ENCODE measurements at regions not wholly inside any gene's neighbourhood (a gene's known extent, or its start where the extent isn't known, plus 50 kb on each side); places are given as distances from the start of the nearest gene placed in this dataset.

- Histone ChIP-seq H3K36me3 (ENCODE audit: control insufficient read depth in 2 of 2, insufficient read depth in 2 of 2, low read length in 2 of 2) (no peaks in the 10 kb centered on the region), H3K4me3 (ENCODE audit: low read length in 2 of 2) (no peak overlapping the region), H3K27ac (ENCODE audit: low read depth in 2 of 2, low read length in 2 of 2) (no peak overlapping the region), H3K4me1 (ENCODE audit: control insufficient read depth in 2 of 2, insufficient read depth in 2 of 2, low read length in 2 of 2) (no peaks in the 10 kb centered on the region), H3K9ac (ENCODE audit: low read depth in 1 of 2, low read length in 2 of 2) (no peak overlapping the region), H3K9me3 (ENCODE audit: control insufficient read depth in 2 of 2, low read length in 2 of 2) (no peaks in the 10 kb centered on the region), H3K27me3 (ENCODE audit: control insufficient read depth in 2 of 2, insufficient read depth in 2 of 2, low read length in 2 of 2) (no peaks in the 10 kb centered on the region)
These were observed 251.2 kb upstream of the SPRY2 start for GRCh38 chr13:80591976-80592740.

GRCh38 chr13:80590551-80590950 lies 249.6 kb upstream of the SPRY2 start:
- no peaks in the 10 kb centered on the region for H3K9me3 ChIP-seq (ENCODE audit: control insufficient read depth in 2 of 2, low read length in 2 of 2)
- no peaks in the 10 kb centered on the region for H3K4me1 ChIP-seq (ENCODE audit: control insufficient read depth in 2 of 2, insufficient read depth in 2 of 2, low read length in 2 of 2)
- H3K27me3 ChIP-seq (ENCODE audit: control insufficient read depth in 2 of 2, insufficient read depth in 2 of 2, low read length in 2 of 2), result no peaks in the 10 kb centered on the region
- H3K36me3 ChIP-seq (ENCODE audit: control insufficient read depth in 2 of 2, insufficient read depth in 2 of 2, low read length in 2 of 2), result no peaks in the 10 kb centered on the region
- no peak overlapping the region for H3K27ac ChIP-seq (ENCODE audit: low read depth in 2 of 2, low read length in 2 of 2)
- H3K9ac ChIP-seq (ENCODE audit: low read depth in 1 of 2, low read length in 2 of 2), result no peak overlapping the region
- H3K4me3 ChIP-seq (ENCODE audit: low read length in 2 of 2), result no peak overlapping the region

- Histone ChIP-seq H3K9me3 (ENCODE audit: control insufficient read depth in 2 of 2, low read length in 2 of 2) (no peaks in the 10 kb centered on the region), H3K27me3 (ENCODE audit: control insufficient read depth in 2 of 2, insufficient read depth in 2 of 2, low read length in 2 of 2) (no peaks in the 10 kb centered on the region), H3K4me1 (ENCODE audit: control insufficient read depth in 2 of 2, insufficient read depth in 2 of 2, low read length in 2 of 2) (no peaks in the 10 kb centered on the region), H3K9ac (ENCODE audit: low read depth in 1 of 2, low read length in 2 of 2) (no peak overlapping the region), H3K4me3 (ENCODE audit: low read length in 2 of 2) (no peak overlapping the region), H3K27ac (ENCODE audit: low read depth in 2 of 2, low read length in 2 of 2) (no peak overlapping the region), H3K36me3 (ENCODE audit: control insufficient read depth in 2 of 2, insufficient read depth in 2 of 2, low read length in 2 of 2) (no peaks in the 10 kb centered on the region)
These were observed 245.4 kb upstream of the SPRY2 start for GRCh38 chr13:80586356-80586755.

- Histone ChIP-seq H3K27ac (ENCODE audit: low read depth in 2 of 2, low read length in 2 of 2) (no peak overlapping the region), H3K36me3 (ENCODE audit: control insufficient read depth in 2 of 2, insufficient read depth in 2 of 2, low read length in 2 of 2) (no peaks in the 10 kb centered on the region), H3K27me3 (ENCODE audit: control insufficient read depth in 2 of 2, insufficient read depth in 2 of 2, low read length in 2 of 2) (no peaks in the 10 kb centered on the region), H3K9ac (ENCODE audit: low read depth in 1 of 2, low read length in 2 of 2) (no peak overlapping the region), H3K9me3 (ENCODE audit: control insufficient read depth in 2 of 2, low read length in 2 of 2) (no peaks in the 10 kb centered on the region), H3K4me1 (ENCODE audit: control insufficient read depth in 2 of 2, insufficient read depth in 2 of 2, low read length in 2 of 2) (no peaks in the 10 kb centered on the region), H3K4me3 (ENCODE audit: low read length in 2 of 2) (no peak overlapping the region)
These were observed 244.6 kb upstream of the SPRY2 start for GRCh38 chr13:80585531-80585930.

- Histone ChIP-seq H3K36me3 (ENCODE audit: control insufficient read depth in 2 of 2, insufficient read depth in 2 of 2, low read length in 2 of 2) (no peaks in the 10 kb centered on the region), H3K9ac (ENCODE audit: low read depth in 1 of 2, low read length in 2 of 2) (no peak overlapping the region), H3K9me3 (ENCODE audit: control insufficient read depth in 2 of 2, low read length in 2 of 2) (no peaks in the 10 kb centered on the region), H3K4me3 (ENCODE audit: low read length in 2 of 2) (no peak overlapping the region), H3K4me1 (ENCODE audit: control insufficient read depth in 2 of 2, insufficient read depth in 2 of 2, low read length in 2 of 2) (no peaks in the 10 kb centered on the region), H3K27ac (ENCODE audit: low read depth in 2 of 2, low read length in 2 of 2) (no peak overlapping the region), H3K27me3 (ENCODE audit: control insufficient read depth in 2 of 2, insufficient read depth in 2 of 2, low read length in 2 of 2) (no peaks in the 10 kb centered on the region)
These were observed 243.9 kb upstream of the SPRY2 start for GRCh38 chr13:80584785-80585184.

- H3K36me3 ChIP-seq (ENCODE audit: control insufficient read depth in 2 of 2, insufficient read depth in 2 of 2, low read length in 2 of 2), result no peaks in the 10 kb centered on the region
- no peaks in the 10 kb centered on the region for H3K4me1 ChIP-seq (ENCODE audit: control insufficient read depth in 2 of 2, insufficient read depth in 2 of 2, low read length in 2 of 2)
- no peak overlapping the region for H3K9ac ChIP-seq (ENCODE audit: low read depth in 1 of 2, low read length in 2 of 2)
- H3K9me3 ChIP-seq (ENCODE audit: control insufficient read depth in 2 of 2, low read length in 2 of 2), result no peaks in the 10 kb centered on the region
- H3K27me3 ChIP-seq (ENCODE audit: control insufficient read depth in 2 of 2, insufficient read depth in 2 of 2, low read length in 2 of 2), result no peaks in the 10 kb centered on the region
- no peak overlapping the region for H3K4me3 ChIP-seq (ENCODE audit: low read length in 2 of 2)
- H3K27ac ChIP-seq (ENCODE audit: low read depth in 2 of 2, low read length in 2 of 2), result no peak overlapping the region
These were observed 243.4 kb upstream of the SPRY2 start for GRCh38 chr13:80584306-80584705.

- H3K4me3 ChIP-seq (ENCODE audit: low read length in 2 of 2), result no peak overlapping the region
These were observed 237.2 kb upstream of the SPRY2 start for GRCh38 chr13:80577926-80578670.

GRCh38 chr13:80577285-80577684 lies 236.4 kb upstream of the SPRY2 start:
- no peak overlapping the region for H3K9ac ChIP-seq (ENCODE audit: low read depth in 1 of 2, low read length in 2 of 2)
- no peak overlapping the region for H3K4me3 ChIP-seq (ENCODE audit: low read length in 2 of 2)
- no peaks in the 10 kb centered on the region for H3K36me3 ChIP-seq (ENCODE audit: control insufficient read depth in 2 of 2, insufficient read depth in 2 of 2, low read length in 2 of 2)
- no peak overlapping the region for H3K27ac ChIP-seq (ENCODE audit: low read depth in 2 of 2, low read length in 2 of 2)
- no peaks in the 10 kb centered on the region for H3K4me1 ChIP-seq (ENCODE audit: control insufficient read depth in 2 of 2, insufficient read depth in 2 of 2, low read length in 2 of 2)
- no peaks in the 10 kb centered on the region for H3K27me3 ChIP-seq (ENCODE audit: control insufficient read depth in 2 of 2, insufficient read depth in 2 of 2, low read length in 2 of 2)
- H3K9me3 ChIP-seq (ENCODE audit: control insufficient read depth in 2 of 2, low read length in 2 of 2), result no peaks in the 10 kb centered on the region

More at GRCh38 chr13:80577926-80578670, 237.2 kb upstream of the SPRY2 start:
- H3K4me1 ChIP-seq (ENCODE audit: control insufficient read depth in 2 of 2, insufficient read depth in 2 of 2, low read length in 2 of 2), result no peaks in the 10 kb centered on the region
- no peak overlapping the region for H3K27ac ChIP-seq (ENCODE audit: low read depth in 2 of 2, low read length in 2 of 2)
- no peaks in the 10 kb centered on the region for H3K36me3 ChIP-seq (ENCODE audit: control insufficient read depth in 2 of 2, insufficient read depth in 2 of 2, low read length in 2 of 2)
- H3K9ac ChIP-seq (ENCODE audit: low read depth in 1 of 2, low read length in 2 of 2), result no peak overlapping the region
- no peaks in the 10 kb centered on the region for H3K27me3 ChIP-seq (ENCODE audit: control insufficient read depth in 2 of 2, insufficient read depth in 2 of 2, low read length in 2 of 2)
- no peaks in the 10 kb centered on the region for H3K9me3 ChIP-seq (ENCODE audit: control insufficient read depth in 2 of 2, low read length in 2 of 2)

- H3K27ac ChIP-seq (ENCODE audit: low read depth in 2 of 2, low read length in 2 of 2), result no peak overlapping the region
- H3K4me1 ChIP-seq (ENCODE audit: control insufficient read depth in 2 of 2, insufficient read depth in 2 of 2, low read length in 2 of 2), result no peaks in the 10 kb centered on the region
- no peaks in the 10 kb centered on the region for H3K36me3 ChIP-seq (ENCODE audit: control insufficient read depth in 2 of 2, insufficient read depth in 2 of 2, low read length in 2 of 2)
- H3K4me3 ChIP-seq (ENCODE audit: low read length in 2 of 2), result no peak overlapping the region
- no peak overlapping the region for H3K9ac ChIP-seq (ENCODE audit: low read depth in 1 of 2, low read length in 2 of 2)
- H3K9me3 ChIP-seq (ENCODE audit: control insufficient read depth in 2 of 2, low read length in 2 of 2), result no peaks in the 10 kb centered on the region
- H3K27me3 ChIP-seq (ENCODE audit: control insufficient read depth in 2 of 2, insufficient read depth in 2 of 2, low read length in 2 of 2), result no peaks in the 10 kb centered on the region
These were observed 233.4 kb upstream of the SPRY2 start for GRCh38 chr13:80574113-80574850.

GRCh38 chr13:80572923-80573316 lies 232.0 kb upstream of the SPRY2 start:
- Histone ChIP-seq H3K9ac (ENCODE audit: low read depth in 1 of 2, low read length in 2 of 2) (no peak overlapping the region), H3K27ac (ENCODE audit: low read depth in 2 of 2, low read length in 2 of 2) (no peak overlapping the region), H3K4me3 (ENCODE audit: low read length in 2 of 2) (no peak overlapping the region), H3K36me3 (ENCODE audit: control insufficient read depth in 2 of 2, insufficient read depth in 2 of 2, low read length in 2 of 2) (no peaks in the 10 kb centered on the region), H3K4me1 (ENCODE audit: control insufficient read depth in 2 of 2, insufficient read depth in 2 of 2, low read length in 2 of 2) (no peaks in the 10 kb centered on the region), H3K27me3 (ENCODE audit: control insufficient read depth in 2 of 2, insufficient read depth in 2 of 2, low read length in 2 of 2) (no peaks in the 10 kb centered on the region), H3K9me3 (ENCODE audit: control insufficient read depth in 2 of 2, low read length in 2 of 2) (no peaks in the 10 kb centered on the region)

All from mucosa of rectum (tissue), 2 donors.